ENCODE measurements at regions not wholly inside any gene's neighbourhood (a gene's known extent, or its start where the extent isn't known, plus 50 kb on each side); places are given as distances from the start of the nearest gene placed in this dataset.

GRCh38 chr12:59155448-59155847, 235.1 kb upstream of the LRIG3 start:
- no peak for TF ChIP-seq CTCF (IDR thresholded peaks at IDR 0.05)
- TF ChIP-seq ZFX (IDR thresholded peaks at IDR 0.05; ENCODE audit: borderline replicate concordance): no peak

All from 22Rv1 (cell line).